Fibroblast of the conjunctiva (primary cell): ENCODE measurements at regions not wholly inside any gene's neighbourhood (a gene's known extent, or its start where the extent isn't known, plus 50 kb on each side); places are given as distances from the start of the nearest gene placed in this dataset.

Experiments used
- DNase-seq: peaks from one replicate; pipeline ENCODE4 v3.0.0-alpha.2; 2010; ENCODE audit warnings: low read depth

- no peak for DNase-seq
Measured at GRCh38 chr16:49127103-49127502, 154.5 kb downstream of the CBLN1 start.

- no peak for DNase-seq
Measured at GRCh38 chr16:49121636-49122035, 160.0 kb downstream of the CBLN1 start.

GRCh38 chr16:49120631-49121030, 161.0 kb downstream of the CBLN1 start:
- no peak for DNase-seq

- no peak for DNase-seq
Measured at GRCh38 chr16:49116873-49117272, 164.8 kb downstream of the CBLN1 start.

GRCh38 chr16:49115956-49116355, 165.7 kb downstream of the CBLN1 start:
- DNase-seq = no peak

- DNase-seq = no peak
Measured at GRCh38 chr16:49112754-49113153, 168.9 kb downstream of the CBLN1 start.

GRCh38 chr16:49111351-49111750, 170.3 kb downstream of the CBLN1 start:
- no peak for DNase-seq

GRCh38 chr16:49108611-49109010, 173.0 kb downstream of the CBLN1 start:
- DNase-seq = no peak

- DNase-seq = no peak
Measured at GRCh38 chr16:49103298-49103697, 178.3 kb downstream of the CBLN1 start.

- DNase-seq = no peak
Measured at GRCh38 chr16:49101997-49102396, 179.6 kb downstream of the CBLN1 start.

- DNase-seq = no peak
Measured at GRCh38 chr16:49100366-49100765, 181.3 kb downstream of the CBLN1 start.

GRCh38 chr16:49097964-49098363, 183.7 kb downstream of the CBLN1 start:
- DNase-seq = no peak

- no peak for DNase-seq
Measured at GRCh38 chr16:49096176-49096945, 185.3 kb downstream of the CBLN1 start.

GRCh38 chr16:49095539-49095938, 186.1 kb downstream of the CBLN1 start:
- no peak for DNase-seq

GRCh38 chr16:49094471-49094870, 187.2 kb downstream of the CBLN1 start:
- no peak for DNase-seq

GRCh38 chr16:49093939-49094338, 187.7 kb downstream of the CBLN1 start:
- DNase-seq = no peak

- DNase-seq = no peak
Measured at GRCh38 chr16:49092704-49093103, 188.9 kb downstream of the CBLN1 start.

- no peak for DNase-seq
Measured at GRCh38 chr16:49089533-49089932, 192.1 kb downstream of the CBLN1 start.

GRCh38 chr16:49089039-49089438, 192.6 kb downstream of the CBLN1 start:
- DNase-seq = no peak

- DNase-seq = no peak
Measured at GRCh38 chr16:49085686-49086085, 196.0 kb downstream of the CBLN1 start.

GRCh38 chr16:49084628-49085390, 196.8 kb downstream of the CBLN1 start:
- DNase-seq = no peak

- no peak for DNase-seq
Measured at GRCh38 chr16:49081554-49081953, 200.1 kb downstream of the CBLN1 start.

- DNase-seq = no peak
Measured at GRCh38 chr16:49081086-49081485, 200.6 kb downstream of the CBLN1 start.

GRCh38 chr16:49078571-49078970, 203.1 kb downstream of the CBLN1 start:
- DNase-seq = no peak
